Activated CD8-positive, alpha-beta T cell treated with anti-CD3 and anti-CD28 coated beads for 36 hours (primary cell): ENCODE measurements at regions not wholly inside any gene's neighbourhood (a gene's known extent, or its start where the extent isn't known, plus 50 kb on each side); places are given as distances from the start of the nearest gene placed in this dataset.

Experiments used
- ATAC-seq: fragments of 200-7000 bp; cut with Tn5 transposase; one replicate; pipeline ENCODE4 v1.10.0; 2021; ENCODE audit warnings: mild to moderate bottlenecking, moderate library complexity
- CTCF ChIA-PET: fragments of 350-600 bp; sonication (Branson Sonifier 250); formaldehyde crosslinking; loops from one replicate; lab custom pipeline; 2021; ENCODE audit warnings: antibody characterized with exemption; lab: Charles Lee
- POLR2A ChIA-PET: fragments of 350-600 bp; sonication (Branson Sonifier 250); formaldehyde crosslinking; loops from one replicate; lab custom pipeline; 2021; ENCODE audit warnings: antibody characterized with exemption; lab: Charles Lee
- DNase-seq: peaks from one replicate; pipeline ENCODE4 v3.0.0-alpha.2; 2020
- H3K27ac Mint-ChIP-seq: one replicate; pipeline ENCODE4 v1.8.0; 2021; ENCODE audit warnings: mild to moderate bottlenecking, mixed read lengths
- H3K27me3 Mint-ChIP-seq: one replicate; pipeline ENCODE4 v1.8.0; 2021; ENCODE audit warnings: mixed read lengths
- H3K36me3 Mint-ChIP-seq: one replicate; pipeline ENCODE4 v1.8.0; 2021; ENCODE audit warnings: low read depth, mixed read lengths
- H3K4me1 Mint-ChIP-seq: one replicate; pipeline ENCODE4 v1.8.0; 2021; ENCODE audit warnings: low read depth, mixed read lengths
- H3K4me3 Mint-ChIP-seq: one replicate; pipeline ENCODE4 v1.8.0; 2021; ENCODE audit warnings: mild to moderate bottlenecking, moderate library complexity, mixed read lengths
- H3K9me3 Mint-ChIP-seq: one replicate; pipeline ENCODE4 v1.8.0; 2021; ENCODE audit warnings: mixed read lengths
- CTCF ChIP-seq: fragments of 200-600 bp; IDR thresholded peaks from one replicate; pipeline ENCODE4 v1.8.0; 2022; ENCODE audit warnings: antibody characterized with exemption, mild to moderate bottlenecking
- intact Hi-C: fragments of 100-400 bp; cut with micrococcal nuclease; formaldehyde crosslinking; loops from one replicate; pipeline ENCODE4 v1.10.0; 2022

- Mint-ChIP-seq H3K4me3 (no peak overlapping the region), H3K27ac (no peak overlapping the region), H3K36me3 (no peaks in the 10 kb centered on the region), H3K9me3 (peaks cover 2% of the 10 kb centered on the region), H3K27me3 (no peaks in the 10 kb centered on the region), H3K4me1 (no peaks in the 10 kb centered on the region)
- no peak for TF ChIP-seq CTCF
- DNase-seq (no peak), ATAC-seq (no peak)
- ChIA-PET CTCF (no interaction called here), POLR2A (no interaction called here)
- intact Hi-C loops: no loop called here
Measured at GRCh38 chr2:103276869-103277268, 515.0 kb downstream of the TMEM182 start.

- peaks cover 7% of the 10 kb centered on the region for H3K9me3 Mint-ChIP-seq
- ChIA-PET POLR2A (no interaction called here), CTCF (interaction anchor here (1.2 kb wide), 1 partner anchor 9 kb away, joined by 3 read pairs; no protein-coding TSS in a partner anchor)
- no peaks in the 10 kb centered on the region for H3K27me3 Mint-ChIP-seq
- ATAC-seq (no peak), DNase-seq (no peak)
- intact Hi-C loops: no loop called here
- H3K4me1 Mint-ChIP-seq: no peaks in the 10 kb centered on the region
- H3K36me3 Mint-ChIP-seq: no peaks in the 10 kb centered on the region
- H3K27ac Mint-ChIP-seq: no peak overlapping the region
- no peak overlapping the region for H3K4me3 Mint-ChIP-seq
- TF ChIP-seq CTCF: no peak
Measured at GRCh38 chr2:103284750-103285149, 522.9 kb downstream of the TMEM182 start.

GRCh38 chr2:103285354-103285753, 523.5 kb downstream of the TMEM182 start:
- Mint-ChIP-seq H3K27ac (no peak overlapping the region), H3K4me1 (no peaks in the 10 kb centered on the region), H3K9me3 (peaks cover 7% of the 10 kb centered on the region), H3K4me3 (no peak overlapping the region), H3K27me3 (no peaks in the 10 kb centered on the region), H3K36me3 (no peaks in the 10 kb centered on the region)
- POLR2A ChIA-PET: no interaction called here
- intact Hi-C loops: no loop called here
- TF ChIP-seq CTCF: no peak
- no peak for ATAC-seq
- no peak for DNase-seq
- CTCF ChIA-PET: no interaction called here

- DNase-seq: no peak
- Mint-ChIP-seq H3K36me3 (no peaks in the 10 kb centered on the region), H3K4me3 (no peak overlapping the region), H3K27ac (no peak overlapping the region), H3K9me3 (peaks cover 7% of the 10 kb centered on the region), H3K4me1 (no peaks in the 10 kb centered on the region), H3K27me3 (no peaks in the 10 kb centered on the region)
- no peak for TF ChIP-seq CTCF
- intact Hi-C loops: no loop called here
- POLR2A ChIA-PET: no interaction called here
- no peak for ATAC-seq
- CTCF ChIA-PET: no interaction called here
Measured at GRCh38 chr2:103287746-103288145, 525.9 kb downstream of the TMEM182 start.

- no peak for ATAC-seq
- Mint-ChIP-seq H3K27me3 (no peaks in the 10 kb centered on the region), H3K4me1 (no peaks in the 10 kb centered on the region), H3K36me3 (no peaks in the 10 kb centered on the region), H3K4me3 (no peak overlapping the region), H3K9me3 (peaks cover 3% of the 10 kb centered on the region), H3K27ac (no peak overlapping the region)
- no peak for DNase-seq
- POLR2A ChIA-PET: interaction anchor here (0.5 kb wide), 1 partner anchor 1620 kb away, joined by 4 read pairs; no protein-coding TSS in a partner anchor
- TF ChIP-seq CTCF: no peak
- CTCF ChIA-PET: no interaction called here
- intact Hi-C loops: no loop called here
Measured at GRCh38 chr2:103288696-103289095, 526.9 kb downstream of the TMEM182 start.
